Erythroblast (primary cell): ENCODE measurements at regions not wholly inside any gene's neighbourhood (a gene's known extent, or its start where the extent isn't known, plus 50 kb on each side); places are given as distances from the start of the nearest gene placed in this dataset.

Experiments used
- GATA1 ChIP-seq: IDR thresholded peaks from 2 replicates; pipeline ENCODE4 v1.6.1; 2011; ENCODE audit warnings: low read depth, mild to moderate bottlenecking, control low read depth, low read length, moderate library complexity
- POLR2A ChIP-seq: IDR thresholded peaks from 2 replicates; pipeline ENCODE4 v1.6.1; 2011; ENCODE audit warnings: mild to moderate bottlenecking, low read length

DNA sequence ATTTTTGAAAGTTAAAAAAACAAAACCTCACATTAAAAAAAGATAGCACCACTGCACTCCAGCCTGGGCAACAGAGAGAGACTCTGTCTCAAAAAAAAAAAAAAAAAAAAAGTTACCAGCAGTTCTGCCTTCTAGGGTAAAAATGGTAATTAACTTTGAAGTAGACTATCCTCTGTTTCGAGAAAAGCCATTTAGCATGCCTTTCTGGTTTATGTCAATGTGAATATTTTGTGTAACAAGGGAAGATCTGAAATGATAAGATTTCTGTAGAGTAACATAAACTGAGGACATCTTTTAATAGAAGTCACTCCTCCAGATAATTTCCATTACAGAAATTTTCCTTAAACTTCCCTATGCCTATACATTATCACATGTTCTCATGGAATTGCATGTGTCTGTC, 203.2 kb upstream of the GAP43 start:
- TF ChIP-seq POLR2A, result no peak
- TF ChIP-seq GATA1, result no peak
